ENCODE measurements at regions not wholly inside any gene's neighbourhood (a gene's known extent, or its start where the extent isn't known, plus 50 kb on each side); places are given as distances from the start of the nearest gene placed in this dataset.
A peak's percentile ranks its signal among the peaks of the same experiment; 100 is the strongest.

DNA sequence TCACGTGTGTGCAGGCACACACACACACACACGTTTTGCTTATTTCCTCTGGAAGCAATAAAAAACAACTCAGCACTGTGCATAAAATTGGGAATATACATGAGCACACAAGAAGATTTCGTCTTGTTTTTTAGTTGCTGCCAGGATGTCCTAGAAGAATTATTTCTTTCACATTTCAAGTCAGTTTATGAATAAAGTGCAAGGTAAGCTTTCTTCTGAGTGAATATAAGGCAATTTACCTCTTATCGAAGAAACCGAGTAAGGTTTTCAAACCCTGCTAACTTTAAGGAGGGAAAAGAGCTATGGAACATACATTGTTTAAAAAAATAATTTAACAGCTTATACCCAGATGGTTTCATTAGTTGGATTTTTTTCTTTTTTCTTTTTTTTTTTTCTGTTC, 855.4 kb upstream of the NR2F2 start:
- no peak for DNase-seq

DNA sequence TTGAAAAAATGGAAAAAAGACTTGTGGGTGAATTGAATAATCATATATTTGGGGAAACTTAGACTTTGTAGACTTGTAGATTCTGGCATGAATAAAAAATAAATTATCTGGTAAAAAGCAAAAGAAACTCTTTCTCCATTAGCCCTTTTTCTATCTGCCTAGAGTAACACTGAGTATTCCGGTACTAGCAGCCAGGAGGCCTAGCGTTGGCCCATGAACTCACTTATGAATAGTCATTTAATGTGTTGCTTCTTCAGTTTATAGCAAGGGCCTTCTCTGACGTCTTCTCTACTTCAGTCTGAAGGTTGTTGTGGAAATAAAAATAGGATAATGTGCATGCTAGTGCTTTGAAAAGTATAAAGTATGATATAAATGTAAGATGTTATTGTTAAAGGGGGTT, 851.2 kb upstream of the NR2F2 start:
- no peak for DNase-seq

DNA sequence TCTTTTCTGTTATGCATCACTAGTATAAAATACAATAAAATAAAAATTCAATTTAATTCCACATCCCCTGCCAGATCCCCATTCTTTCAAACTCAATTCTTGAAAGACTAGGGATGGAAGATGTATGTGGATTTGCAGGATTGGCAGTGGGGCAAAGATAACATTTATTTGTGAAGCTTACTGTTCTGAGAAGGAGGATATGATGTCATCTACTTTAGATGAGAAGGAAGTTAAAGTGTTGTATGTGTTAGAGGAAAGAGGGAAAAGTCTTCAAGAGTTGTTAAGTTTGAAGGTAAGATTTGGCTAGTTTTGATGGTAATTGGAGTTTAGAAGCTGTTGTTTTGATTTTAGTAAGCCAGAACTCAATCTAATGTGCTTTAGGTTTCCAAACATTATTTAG, 845.1 kb upstream of the NR2F2 start:
- DNase-seq: no peak

DNA sequence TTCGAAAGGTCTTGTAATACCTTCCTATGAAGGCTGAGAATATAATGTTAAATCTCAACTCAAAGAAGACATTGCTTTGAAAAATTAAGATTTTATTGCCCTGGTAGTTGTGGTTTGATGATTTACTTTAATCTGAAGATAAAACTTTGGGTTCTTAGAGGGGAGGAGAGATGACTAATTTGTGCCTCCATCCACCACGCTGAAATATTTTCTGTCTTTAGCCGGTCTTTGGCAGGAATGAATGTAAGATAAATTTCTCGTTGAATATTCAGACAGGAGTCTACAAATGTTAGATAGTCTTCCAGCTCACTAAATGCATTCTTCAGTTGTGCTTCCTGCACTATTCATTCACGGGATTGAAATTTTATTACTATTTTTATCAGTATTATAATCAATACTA, 844.3 kb upstream of the NR2F2 start:
- no peak for DNase-seq

DNA sequence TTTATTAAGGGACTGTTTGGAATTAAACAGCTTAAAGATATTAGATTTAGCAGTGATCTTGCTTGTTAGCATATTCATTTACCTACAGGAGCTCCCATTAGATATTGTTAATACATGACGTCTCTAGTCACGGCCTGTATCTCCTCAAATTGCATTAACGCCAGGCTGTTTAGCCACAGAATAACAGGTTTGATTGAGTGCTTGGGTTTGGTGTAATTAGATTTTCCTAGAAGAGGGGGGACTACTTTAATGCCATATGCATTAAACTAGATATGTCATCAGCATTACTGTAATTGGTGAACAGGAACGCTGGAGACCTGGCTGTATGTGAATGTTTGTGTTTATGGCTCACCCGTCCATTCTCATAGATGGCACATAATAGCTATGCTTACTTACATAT, 841.4 kb upstream of the NR2F2 start:
- no peak for DNase-seq

DNA sequence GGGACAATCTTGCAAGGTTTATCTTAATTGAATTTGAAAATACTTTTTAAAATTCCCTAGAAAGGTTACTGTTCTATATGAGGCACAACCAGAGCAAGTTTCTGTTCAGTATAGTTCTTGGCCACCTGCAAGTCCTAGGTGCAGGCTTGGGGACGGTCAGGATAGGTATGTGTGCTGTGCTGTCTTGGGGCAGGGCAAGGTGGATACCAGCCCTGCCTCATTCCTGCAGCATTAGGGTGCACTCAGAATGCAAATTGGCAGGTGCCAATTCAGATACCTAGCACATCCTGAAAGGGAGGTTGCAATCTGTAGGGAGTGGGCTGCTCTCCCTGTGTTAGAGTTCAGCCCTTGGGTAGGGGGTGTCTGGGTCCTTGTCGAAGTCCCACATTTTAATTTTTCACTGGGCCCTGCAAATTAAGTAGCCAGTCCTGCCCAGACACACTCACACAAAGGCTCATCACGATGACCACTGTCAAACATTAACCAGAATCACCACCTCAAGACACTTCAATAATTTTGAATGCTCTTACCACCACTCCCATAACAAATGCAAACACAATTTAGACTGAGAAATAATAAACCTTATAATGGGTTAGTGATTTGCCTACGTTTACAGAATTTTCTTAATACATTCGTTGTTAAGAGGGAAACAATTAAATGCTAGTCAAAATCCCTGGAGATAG, 838.0 kb upstream of the NR2F2 start:
- DNase-seq: no peak

DNA sequence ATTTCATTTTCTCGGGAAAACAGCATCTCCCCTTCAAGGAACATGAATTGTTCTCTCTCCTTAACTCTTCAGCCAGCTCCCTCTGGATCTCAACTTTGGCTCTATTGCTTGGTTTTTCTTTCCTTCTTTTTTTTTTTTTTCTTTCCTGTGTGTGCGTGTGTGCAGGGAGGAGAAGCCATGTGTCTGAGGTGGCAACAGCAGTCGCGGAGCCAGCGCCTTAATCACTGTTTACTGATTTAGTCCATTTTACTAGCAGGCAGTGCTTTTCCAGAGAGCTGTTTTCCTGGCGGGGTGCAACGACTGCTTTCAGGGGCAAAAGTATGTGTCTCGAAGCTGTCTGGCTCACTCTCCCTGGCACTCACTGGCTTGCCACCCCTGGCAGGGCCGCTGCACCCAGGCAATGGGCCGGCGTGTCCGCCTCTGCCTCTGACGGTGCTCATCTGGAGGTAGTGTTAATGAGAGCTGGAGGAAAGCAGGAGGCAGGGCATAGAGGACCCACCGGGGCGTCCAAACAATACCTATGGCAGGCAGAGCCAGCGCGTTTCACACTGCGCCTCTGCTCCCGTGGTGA, 835.4 kb upstream of the NR2F2 start:
- DNase-seq: no peak

DNA sequence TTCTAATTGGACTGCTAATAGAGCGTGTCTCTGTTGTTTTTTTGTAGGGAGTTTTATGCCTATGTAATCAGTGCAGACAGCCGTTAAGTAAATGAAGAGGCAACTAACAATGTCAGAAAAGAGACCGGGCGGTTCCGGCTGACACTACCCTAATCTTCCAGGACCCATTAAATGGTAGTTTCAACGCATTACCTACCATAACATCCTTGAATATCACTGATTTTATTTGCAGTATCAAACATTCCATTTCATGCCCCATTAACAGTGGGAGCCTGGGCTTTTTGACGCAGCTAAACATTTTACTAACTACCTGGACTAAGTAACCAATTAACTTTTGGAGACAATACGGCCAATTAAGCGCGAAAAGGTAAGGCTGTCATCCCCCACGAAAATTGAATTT, 832.9 kb upstream of the NR2F2 start:
- DNase-seq: no peak

DNA sequence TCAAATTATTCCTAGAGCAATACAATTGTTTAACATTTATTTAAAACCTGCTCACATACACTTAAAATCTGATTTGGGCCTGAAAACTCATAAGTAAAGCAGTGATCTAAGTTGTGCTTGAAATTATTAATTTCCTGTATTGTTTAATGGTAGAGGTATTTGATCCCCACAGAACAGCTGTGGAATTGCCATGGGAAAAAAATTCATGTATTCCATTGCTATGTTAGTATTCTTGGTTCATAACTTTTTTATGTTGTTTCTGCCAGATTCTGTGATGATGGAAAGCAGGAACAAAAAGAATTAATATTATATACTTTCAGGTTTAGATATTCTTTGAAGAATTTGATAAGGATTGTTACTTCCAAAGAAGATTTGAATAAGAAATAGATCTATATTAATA, 831.5 kb upstream of the NR2F2 start:
- DNase-seq: no peak

DNA sequence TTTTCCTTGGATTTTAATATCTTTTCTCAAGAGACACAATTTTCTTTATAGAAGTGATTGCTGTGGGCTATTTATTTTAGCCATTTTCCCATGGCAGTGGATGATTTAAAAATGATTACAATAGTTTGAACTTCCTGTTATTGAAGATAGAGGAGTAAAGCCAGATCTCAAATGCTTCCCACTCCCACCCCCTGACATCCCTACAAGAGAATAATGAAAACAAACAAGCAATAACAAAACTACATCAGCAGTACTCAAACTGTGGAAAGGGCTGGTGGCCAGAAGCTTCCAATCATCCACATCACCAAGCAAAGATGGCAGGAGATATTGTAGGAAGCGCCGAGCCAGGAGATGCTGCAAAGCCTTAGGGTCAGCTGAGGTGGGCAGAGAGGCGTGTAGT, 831.1 kb upstream of the NR2F2 start:
- DNase-seq: no peak

DNA sequence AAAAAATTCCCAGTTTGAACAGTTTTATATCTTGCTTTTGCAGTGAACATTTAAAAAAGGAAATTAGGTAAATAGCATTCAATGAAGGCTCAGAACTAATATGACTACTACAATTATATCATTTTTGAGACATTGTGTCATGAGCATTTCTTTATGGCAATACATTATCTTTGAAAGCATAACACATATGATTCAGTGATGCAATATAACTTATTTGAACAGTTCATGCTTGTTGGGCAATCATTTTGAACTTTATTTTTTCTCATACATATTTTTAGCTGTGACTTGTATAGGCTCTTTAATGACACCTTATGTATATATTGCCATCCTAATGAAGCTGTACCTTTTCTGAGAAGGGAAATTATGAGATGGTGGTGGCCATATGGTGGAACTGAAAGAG, 828.6 kb upstream of the NR2F2 start:
- DNase-seq: peak; percentile 24

DNA sequence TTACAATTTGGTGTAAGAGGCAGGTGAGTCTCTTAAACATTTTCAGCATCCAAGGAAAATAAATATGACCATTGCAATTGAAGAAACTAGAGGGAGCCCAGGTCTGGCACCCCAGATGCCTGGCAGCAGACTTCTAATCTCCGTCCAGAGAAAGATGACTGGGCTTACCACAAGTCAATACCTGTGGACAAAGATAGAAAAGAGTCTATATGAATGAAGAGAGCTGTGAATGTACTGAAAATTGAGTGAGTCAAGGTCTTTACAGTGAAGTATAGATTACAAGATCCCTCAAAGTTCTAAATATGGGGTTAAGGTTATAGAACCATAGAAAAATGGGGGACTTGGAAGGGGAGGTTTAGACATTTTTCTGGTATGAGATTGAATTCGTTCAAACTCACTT, 827.4 kb upstream of the NR2F2 start:
- DNase-seq: no peak

DNA sequence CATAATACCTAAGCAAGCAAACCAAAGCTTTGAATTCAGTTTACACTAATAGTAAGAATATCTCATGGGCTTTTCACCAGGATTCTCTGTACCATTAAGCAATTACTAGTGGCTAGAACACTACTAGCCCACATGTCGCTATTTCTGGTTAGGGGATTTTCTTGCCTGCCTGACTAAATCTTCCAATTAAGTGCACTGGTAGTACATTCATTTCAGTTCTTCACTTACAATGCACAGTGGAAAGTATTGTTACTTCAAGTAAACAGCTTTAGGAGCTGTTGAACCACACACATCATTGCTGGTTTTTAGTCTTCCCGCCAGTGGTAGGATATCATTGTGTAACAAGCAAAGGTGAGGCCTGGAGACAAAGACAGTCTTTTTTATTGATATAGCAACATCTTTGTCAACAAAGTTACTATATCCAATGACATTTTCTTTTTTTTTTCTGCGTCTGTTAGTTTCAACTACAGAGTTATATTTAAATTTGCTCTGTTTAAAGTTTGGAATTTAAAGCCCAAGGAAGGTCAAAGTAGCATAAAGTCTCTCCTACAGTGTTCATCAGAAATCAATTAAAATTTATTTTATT, 826.8 kb upstream of the NR2F2 start:
- DNase-seq: no peak

DNA sequence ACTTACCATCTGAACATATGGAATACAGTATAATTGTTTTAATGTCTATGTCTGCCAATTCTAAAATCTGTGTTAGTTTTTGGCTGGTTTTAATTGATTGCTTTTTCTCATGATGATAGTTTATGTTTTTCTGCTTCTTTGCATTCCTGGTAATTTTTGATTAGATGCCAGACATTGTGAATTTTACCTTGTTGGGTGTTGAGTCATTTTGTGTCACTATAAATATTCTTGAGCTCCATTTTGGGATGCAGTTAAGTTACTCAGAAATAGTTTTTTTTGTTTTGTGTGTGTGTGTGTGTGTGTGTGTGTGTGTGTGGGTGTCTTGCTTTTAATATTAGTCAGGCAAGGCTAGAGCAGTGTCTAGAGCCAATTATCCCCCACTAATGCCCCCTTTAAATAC, 818.8 kb upstream of the NR2F2 start:
- peak; percentile 76 for DNase-seq

DNA sequence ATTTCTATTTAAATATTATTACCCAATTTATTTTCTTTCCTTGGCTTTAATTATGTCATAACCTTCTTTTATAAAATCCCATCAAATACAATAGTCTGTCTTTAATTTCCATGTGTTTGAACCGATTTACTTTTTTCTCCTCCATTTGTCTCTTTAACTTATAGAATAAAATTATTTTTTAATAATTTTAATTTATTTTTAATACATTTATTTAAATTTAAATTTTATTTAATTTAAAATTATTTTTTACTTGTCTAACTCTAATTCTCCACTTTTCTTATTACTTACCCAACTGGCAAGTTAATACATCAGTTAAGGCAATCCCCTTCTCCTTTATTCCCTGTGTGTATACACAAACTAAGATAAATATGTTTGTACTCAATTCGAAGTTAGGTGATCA, 817.6 kb upstream of the NR2F2 start:
- no peak for DNase-seq

DNA sequence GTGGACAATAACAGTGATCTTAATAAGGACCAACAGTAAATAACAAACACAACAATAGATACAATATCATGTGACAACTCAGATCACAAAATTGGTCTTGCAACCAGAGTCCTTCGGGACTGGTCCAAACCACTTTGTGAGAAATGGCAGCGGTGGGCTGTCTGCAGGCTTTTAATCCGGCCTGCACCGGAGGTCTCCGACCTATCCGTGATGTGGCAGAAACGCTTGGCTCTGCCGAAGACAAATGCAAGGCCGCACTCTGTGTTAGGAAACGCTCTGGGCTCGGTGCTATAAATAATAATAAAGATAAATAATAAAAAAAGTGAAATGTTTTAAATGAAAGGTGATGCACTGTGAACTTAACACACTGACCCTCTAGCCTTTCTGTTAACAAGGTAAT, 810.6 kb upstream of the NR2F2 start:
- DNase-seq: no peak

DNA sequence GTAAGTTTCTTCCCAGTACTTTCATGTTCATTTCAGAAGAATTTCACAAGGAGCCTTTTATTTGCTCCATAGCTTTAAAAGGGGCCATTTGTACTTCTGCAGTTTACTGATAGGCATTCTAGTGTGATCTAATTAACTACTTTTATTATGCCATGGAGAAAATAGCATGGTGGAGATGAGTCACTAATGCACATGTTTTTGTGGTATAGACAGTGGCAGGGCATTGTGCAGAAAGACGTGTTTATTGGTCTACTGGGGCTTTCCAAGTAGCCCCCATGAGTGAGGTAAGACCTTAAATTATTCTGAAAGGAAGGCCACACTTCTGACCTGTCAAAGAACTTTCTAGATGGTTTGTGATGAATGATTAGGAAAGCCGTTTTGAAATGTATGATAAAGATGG, 810.0 kb upstream of the NR2F2 start:
- peak; percentile 33 for DNase-seq

DNA sequence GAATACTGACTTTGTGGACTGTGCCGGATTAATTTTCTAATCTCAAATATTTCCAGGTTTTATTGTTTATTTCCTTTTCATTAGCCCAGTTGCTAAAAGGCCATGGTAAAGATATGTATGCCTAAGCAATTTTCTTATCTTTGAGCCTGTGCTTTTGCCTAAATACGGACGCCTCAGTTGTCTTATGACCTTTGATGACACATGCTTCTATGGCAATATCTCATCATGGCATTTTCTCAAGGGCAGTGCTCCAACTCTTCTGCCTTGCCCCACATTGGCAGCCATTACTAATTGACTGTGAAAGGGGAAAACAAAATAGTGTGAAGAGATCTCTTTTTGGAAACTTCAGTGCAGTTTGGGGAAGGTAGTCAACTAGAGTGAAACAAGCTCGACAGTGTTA, 809.6 kb upstream of the NR2F2 start:
- DNase-seq: no peak

DNA sequence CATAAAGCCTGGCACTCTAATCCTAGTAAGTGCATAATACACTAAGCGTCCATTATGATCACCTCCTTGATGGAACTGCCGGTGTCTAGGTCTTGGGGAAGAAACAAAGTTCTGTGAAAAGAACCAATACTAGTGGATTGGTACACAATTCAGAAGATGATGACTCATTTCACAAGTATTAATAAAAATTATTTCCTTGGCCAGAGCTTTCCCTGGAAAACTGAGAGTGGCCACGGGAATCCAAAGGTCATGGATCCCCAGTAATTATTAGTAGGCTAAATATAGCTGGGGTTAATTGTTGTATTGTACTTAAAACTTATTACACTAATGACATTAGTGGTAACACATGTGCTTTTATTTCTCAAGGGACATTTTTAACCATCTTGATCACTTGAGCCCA, 808.0 kb upstream of the NR2F2 start:
- peak; percentile 20 for DNase-seq

DNA sequence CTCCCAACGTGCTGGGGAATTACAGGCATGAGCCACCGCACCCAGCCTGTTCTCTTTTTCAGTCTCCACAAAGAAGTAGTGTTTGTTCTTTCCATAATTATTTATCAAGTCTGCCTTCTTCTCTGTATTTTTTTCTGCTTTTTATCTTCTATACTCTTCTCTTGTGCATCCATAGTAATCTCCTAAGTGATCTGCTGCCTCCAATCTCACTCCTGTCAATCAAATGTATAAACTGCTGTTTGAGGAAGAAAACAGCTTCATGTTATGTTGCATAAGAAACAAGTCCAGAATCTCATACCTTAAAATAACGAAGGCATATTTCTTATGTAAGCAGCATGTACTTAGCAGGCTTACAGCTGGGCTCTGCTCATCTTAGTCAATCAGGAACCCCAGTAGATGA, 801.6 kb upstream of the NR2F2 start:
- no peak for DNase-seq

DNA sequence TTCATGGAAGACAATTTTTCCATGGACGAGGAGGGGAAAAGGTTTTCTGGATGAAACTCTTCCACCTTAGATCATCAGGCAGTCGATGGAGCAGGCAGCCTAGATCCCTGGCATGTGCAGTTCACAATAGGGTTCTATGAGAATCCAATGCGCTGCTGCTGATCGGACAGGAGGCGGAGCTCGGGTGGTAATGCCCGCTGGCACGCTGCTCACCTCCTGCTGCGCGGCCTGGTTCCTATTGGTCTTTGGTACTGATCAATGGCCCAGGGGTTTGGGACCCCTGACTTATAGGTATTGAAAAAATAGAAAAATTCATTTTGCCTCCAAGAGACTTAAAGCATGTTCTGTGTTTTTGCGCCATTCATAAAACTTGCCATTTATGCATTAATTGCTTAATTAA, 793.9 kb upstream of the NR2F2 start:
- DNase-seq: no peak

DNA sequence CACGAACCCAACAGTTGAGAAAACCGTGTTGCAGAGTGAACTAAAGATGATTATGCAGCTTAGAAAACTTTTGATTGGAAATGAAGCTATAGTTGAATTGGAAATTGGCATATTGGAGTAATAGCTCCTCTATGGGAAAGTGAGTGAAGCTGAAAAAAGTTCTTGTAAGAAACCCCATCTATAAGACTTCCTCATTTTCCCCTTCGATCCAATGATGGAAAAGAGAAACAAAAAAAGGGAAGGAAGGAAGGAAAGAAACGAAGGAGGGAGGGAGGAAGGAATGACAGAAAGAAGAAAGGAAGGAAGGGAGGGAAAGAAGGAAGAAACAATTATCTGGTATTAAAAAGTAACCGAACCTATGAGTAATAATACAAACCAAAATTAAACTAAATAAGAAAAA, 791.8 kb upstream of the NR2F2 start:
- DNase-seq: no peak

DNA sequence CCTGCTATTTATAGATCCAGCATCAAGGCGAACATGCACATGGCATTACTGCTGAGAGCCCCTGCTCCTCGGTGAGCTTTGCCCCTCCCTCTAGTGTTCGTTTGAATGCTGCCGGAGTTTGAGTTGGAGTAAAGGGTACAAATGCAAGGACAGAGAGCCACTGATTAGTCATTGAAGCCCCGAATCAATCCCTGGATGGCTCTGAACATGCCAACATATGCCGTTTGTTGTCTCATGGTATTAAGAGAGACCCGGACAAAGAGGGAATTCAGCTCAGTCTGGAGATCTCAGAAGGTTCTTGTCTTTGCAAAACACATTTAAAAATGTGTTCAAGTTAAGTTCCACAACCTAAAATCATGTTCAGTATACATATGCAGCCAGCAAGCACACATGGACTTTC, 789.2 kb upstream of the NR2F2 start:
- DNase-seq: no peak

DNA sequence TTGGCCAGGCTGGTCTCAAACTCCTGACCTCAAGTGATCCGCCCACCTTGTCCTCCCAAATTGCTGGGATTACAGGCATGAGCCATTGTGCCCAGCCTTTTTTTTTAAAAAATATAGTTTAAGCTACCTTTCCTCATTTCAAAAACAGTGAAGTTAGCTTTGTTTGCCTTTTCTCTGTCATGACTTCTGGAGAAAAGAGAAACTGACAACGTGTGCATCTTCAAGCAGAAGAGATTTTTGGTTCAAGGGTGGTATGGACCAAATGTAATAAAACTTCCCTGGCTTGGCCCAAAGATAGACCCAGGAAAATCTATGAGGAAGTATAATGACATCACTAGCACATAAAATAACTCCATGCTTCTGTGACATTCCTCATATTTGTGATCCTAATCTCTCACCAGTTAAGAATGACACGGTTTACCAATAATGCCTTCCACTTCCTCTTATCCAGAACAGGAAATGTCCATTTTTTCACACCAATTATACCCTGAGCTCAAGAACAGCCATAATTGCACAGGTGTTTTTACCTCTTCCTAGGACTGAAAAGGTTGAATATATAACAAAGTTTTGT, 781.2 kb upstream of the NR2F2 start:
- DNase-seq: no peak

DNA sequence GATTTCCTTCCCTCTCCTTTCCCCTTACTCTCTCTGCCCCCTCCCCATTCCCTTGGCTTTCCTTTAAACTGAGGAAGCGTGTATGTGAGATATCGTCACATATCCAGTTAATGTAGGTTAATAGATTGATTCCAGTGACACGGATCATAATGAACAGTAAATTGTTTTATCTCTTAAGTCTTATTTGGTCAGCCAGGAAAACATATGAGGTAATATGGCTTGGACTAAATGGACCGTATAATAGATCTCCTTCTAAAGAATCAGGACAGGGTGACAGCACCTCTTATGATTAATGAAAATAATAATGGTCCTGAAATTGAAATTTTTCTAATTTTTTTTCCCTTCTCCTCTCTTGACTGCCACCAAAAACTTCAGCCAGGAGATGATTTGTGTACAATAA, 779.8 kb upstream of the NR2F2 start:
- no peak for DNase-seq
